Esophagus squamous epithelium (tissue), 5 donors: ENCODE measurements at regions not wholly inside any gene's neighbourhood (a gene's known extent, or its start where the extent isn't known, plus 50 kb on each side); places are given as distances from the start of the nearest gene placed in this dataset.

Experiments used
- DNase-seq: peaks from one replicate; lab custom pipeline; 2025; lab: John Stamatoyannopoulos, UW
- H3K27ac ChIP-seq, 4 donors: fragments of 200-600 bp; sonication (generic); one replicate each; pipeline ENCODE4 v1.5.1; 2016 to 2019; ENCODE audit warnings: mild to moderate bottlenecking in 1 of 4
- H3K27me3 ChIP-seq, 4 donors: fragments of 200-600 bp; sonication (generic); 1 replicate in 3 of 4; 2 replicates in 1 of 4; pipeline versions ENCODE4 v1.5.1 to v1.6.0; 2017 to 2021; ENCODE audit warnings: antibody characterized with exemption in 1 of 4
- H3K36me3 ChIP-seq, 3 donors: fragments of 200-600 bp; sonication (generic); one replicate each; pipeline ENCODE4 v1.5.1; 2016 to 2019
- H3K4me1 ChIP-seq, 3 donors: fragments of 200-600 bp; sonication (generic); one replicate each; pipeline ENCODE4 v1.5.1; 2017 to 2019
- H3K4me3 ChIP-seq, 4 donors: fragments of 200-600 bp; sonication (generic); 1 replicate in 3 of 4; 2 replicates in 1 of 4; pipeline ENCODE4 v1.5.1; 2016 to 2019; ENCODE audit warnings: mild to moderate bottlenecking in 2 of 4, moderate library complexity in 1 of 4
- H3K9me3 ChIP-seq, 3 donors: fragments of 200-600 bp; sonication (generic); one replicate each; pipeline ENCODE4 v1.5.1; 2016 to 2019
- POLR2A ChIP-seq, 4 donors: fragments of 450-650 bp; IDR thresholded peaks; one replicate each; pipeline ENCODE4 v1.6.1; 2017; ENCODE audit warnings: antibody characterized with exemption in 4 of 4, mild to moderate bottlenecking in 4 of 4, moderate library complexity in 3 of 4
- WGBS, 2 donors: methylation state at CpG; one replicate each; pipeline ENCODE4 v1.1.5; 2018; 5-methylcytosine and 5-hydroxymethylcytosine counted together
- intact Hi-C: fragments of 100-400 bp; cut with DNase I; formaldehyde crosslinking; loops from one replicate; pipeline ENCODE4 v1.15.0; 2022
- TF ChIP-seq, protein P1 (sequence below), 6 experiments: fragments of 450-650 bp in 4 of 6; fragments of 200-600 bp in 2 of 6; sonication (generic) in 2 of 6; IDR thresholded peaks; one replicate each; pipeline ENCODE4 v1.5.1; 2016 to 2019; ENCODE audit warnings: antibody characterized with exemption in 6 of 6, mild to moderate bottlenecking in 4 of 6, moderate library complexity in 4 of 6
- donor health status: DM: yes; HTN: yes; CAD: no.

DNA sequence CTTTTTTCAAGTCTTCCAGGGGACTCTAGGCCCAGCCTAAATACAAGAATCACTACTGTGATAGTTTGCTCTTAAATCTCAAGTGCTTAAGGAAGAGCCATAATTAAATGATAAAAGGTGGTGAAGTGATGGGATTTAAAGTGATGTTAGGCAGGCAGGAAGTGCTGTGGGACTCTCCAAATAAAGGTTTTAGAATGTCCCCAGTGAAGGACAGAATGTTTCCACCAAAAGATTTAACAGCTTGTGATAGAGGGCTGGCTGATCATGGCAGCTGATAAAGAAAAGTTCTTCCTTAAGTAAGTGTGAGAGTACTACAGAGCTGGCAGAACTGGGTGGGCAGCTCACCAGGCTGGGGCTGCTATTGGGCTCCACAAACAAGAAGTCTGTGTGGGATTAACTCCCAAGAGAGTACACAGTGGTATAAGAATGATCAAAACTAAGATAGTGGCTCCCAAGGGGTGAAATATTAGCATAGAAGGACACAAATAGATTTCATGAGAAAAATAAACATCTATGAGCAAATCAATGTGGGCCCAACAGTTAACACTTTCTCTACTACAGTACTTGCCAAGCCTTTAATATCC, 637.2 kb upstream of the CPEB2 start:
- Histone ChIP-seq H3K9me3 (no peaks in the 10 kb centered on the region), H3K27me3 (no peaks in the 10 kb centered on the region), H3K4me1 (no peaks in the 10 kb centered on the region), H3K36me3 (no peaks in the 10 kb centered on the region), H3K27ac (no peak overlapping the region), H3K4me3 (no peak overlapping the region)
- no peak for DNase-seq
- intact Hi-C loops: no loop called here
- TF ChIP-seq POLR2A (IDR thresholded peaks at IDR 0.05): no peak
- TF ChIP-seq, protein P1, sequence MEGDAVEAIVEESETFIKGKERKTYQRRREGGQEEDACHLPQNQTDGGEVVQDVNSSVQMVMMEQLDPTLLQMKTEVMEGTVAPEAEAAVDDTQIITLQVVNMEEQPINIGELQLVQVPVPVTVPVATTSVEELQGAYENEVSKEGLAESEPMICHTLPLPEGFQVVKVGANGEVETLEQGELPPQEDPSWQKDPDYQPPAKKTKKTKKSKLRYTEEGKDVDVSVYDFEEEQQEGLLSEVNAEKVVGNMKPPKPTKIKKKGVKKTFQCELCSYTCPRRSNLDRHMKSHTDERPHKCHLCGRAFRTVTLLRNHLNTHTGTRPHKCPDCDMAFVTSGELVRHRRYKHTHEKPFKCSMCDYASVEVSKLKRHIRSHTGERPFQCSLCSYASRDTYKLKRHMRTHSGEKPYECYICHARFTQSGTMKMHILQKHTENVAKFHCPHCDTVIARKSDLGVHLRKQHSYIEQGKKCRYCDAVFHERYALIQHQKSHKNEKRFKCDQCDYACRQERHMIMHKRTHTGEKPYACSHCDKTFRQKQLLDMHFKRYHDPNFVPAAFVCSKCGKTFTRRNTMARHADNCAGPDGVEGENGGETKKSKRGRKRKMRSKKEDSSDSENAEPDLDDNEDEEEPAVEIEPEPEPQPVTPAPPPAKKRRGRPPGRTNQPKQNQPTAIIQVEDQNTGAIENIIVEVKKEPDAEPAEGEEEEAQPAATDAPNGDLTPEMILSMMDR (IDR thresholded peaks at IDR 0.05): no peak

DNA sequence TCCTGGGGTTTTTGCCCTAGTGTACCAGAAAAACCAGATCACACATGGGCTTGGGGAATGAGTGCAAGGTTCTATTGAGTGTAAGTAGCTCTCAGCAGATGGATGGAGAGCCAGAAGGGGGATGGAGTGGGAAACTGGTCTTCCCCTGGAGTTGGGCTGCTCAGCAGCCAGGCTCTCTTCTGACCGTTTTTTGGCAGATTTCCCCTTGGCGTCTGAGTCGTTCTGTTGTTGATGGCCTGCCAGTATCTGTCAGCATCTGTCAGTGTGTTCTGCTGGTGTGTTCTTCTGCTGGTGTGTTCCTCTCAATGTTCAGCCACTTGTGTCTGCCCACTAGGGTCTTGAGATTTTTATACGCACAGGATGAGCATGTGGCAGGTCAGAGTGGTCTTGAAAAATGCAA, 633.9 kb upstream of the CPEB2 start:
- no peak for TF ChIP-seq POLR2A (IDR thresholded peaks at IDR 0.05)
- TF ChIP-seq, protein P1 (IDR thresholded peaks at IDR 0.05): no peak
- Histone ChIP-seq H3K27ac (no peak overlapping the region), H3K27me3 (no peaks in the 10 kb centered on the region), H3K4me1 (no peaks in the 10 kb centered on the region), H3K9me3 (no peaks in the 10 kb centered on the region), H3K36me3 (no peaks in the 10 kb centered on the region), H3K4me3 (no peak overlapping the region)
- intact Hi-C loops: no loop called here
- DNase-seq: no peak
- WGBS, 2 donors: 29 to 43% methylated on average over 4 of the region's 4 CpGs

DNA sequence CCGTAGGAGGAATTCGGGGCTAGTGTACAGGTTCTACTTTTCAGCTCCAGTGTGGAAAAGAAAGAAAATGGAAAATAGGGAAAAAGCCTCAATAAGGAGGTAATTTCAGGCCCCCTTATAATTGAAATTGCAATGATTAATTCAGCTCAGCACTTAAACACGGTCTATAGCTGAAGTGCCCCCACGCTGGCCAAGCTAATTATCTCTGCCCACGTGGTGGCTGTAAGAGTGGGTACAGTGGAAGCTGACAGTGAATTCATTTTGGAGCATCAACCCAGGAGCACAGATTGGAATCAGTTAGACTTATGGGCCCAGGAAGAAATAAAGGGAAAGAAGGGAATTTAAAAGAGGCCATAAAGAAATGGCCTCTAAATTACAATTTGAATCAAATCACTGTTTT, 631.1 kb upstream of the CPEB2 start:
- intact Hi-C loops: no loop called here
- WGBS, 2 donors: 72 to 88% methylated on average over 5 of the region's 5 CpGs
- no peak for DNase-seq
- no peaks in the 10 kb centered on the region for H3K27me3 ChIP-seq
- H3K9me3 ChIP-seq: no peaks in the 10 kb centered on the region
- H3K36me3 ChIP-seq: no peaks in the 10 kb centered on the region
- TF ChIP-seq, protein P1 (IDR thresholded peaks at IDR 0.05): no peak
- TF ChIP-seq POLR2A (IDR thresholded peaks at IDR 0.05): no peak
- H3K27ac ChIP-seq: no peak overlapping the region
- H3K4me1 ChIP-seq: no peaks in the 10 kb centered on the region
- no peak overlapping the region for H3K4me3 ChIP-seq

DNA sequence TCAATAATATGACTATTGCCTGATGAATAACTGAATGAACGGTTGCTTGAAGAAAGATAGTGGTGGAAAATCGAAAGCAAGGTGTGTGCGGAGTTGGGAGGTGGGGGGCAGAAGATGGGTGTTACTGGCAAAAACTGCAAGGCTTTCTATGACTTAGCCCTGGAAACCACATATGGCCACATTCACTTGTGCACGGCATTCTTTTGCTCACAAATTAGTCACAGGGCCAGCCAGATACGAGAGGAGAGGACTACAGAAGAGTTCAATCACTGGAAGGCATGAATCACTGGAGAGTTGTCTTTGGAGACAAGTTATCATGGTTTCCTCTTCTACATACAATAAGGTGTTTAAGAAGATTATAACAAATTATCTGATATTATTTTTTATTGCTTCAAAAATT, 626.5 kb upstream of the CPEB2 start:
- no peak overlapping the region for H3K4me3 ChIP-seq
- WGBS, 2 donors: 70 to 79% methylated on average over 5 of the region's 5 CpGs
- H3K27ac ChIP-seq: no peak overlapping the region
- H3K36me3 ChIP-seq: no peaks in the 10 kb centered on the region
- intact Hi-C loops: no loop called here
- H3K4me1 ChIP-seq: no peaks in the 10 kb centered on the region
- DNase-seq: no peak
- H3K27me3 ChIP-seq: no peaks in the 10 kb centered on the region
- H3K9me3 ChIP-seq: peaks cover 0 to 8% (median 0%) of the 10 kb centered on the region in 3 donors
- TF ChIP-seq, protein P1 (IDR thresholded peaks at IDR 0.05): no peak
- TF ChIP-seq POLR2A (IDR thresholded peaks at IDR 0.05): no peak

DNA sequence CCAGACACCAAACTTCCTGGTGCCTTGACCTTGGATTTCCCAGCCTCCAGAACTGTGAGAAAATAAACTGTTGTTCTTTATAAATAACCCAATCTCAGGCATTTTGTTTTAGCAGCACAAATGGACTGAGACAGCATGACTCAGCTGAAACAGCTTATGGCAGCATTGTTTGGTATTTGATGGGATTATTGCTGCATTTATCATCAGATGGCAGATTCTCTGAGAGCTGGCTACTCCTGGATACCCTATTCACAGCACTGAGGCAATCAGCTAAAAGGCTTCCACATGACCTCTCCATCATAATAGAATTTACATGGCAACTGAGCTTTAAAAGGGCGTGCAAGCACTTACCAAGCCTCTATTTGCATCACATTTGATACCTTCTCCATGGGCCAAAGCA, 623.1 kb upstream of the CPEB2 start:
- intact Hi-C loops: no loop called here

More for the DNA sequence above, 623.1 kb upstream of the CPEB2 start:
- TF ChIP-seq, protein P1 (IDR thresholded peaks at IDR 0.05): no peak
- no peak for TF ChIP-seq POLR2A (IDR thresholded peaks at IDR 0.05)
- no peak overlapping the region for H3K27ac ChIP-seq
- no peak for DNase-seq
- 73% methylated on average over 1 of the region's 1 CpG for WGBS, 2 donors
- no peaks in the 10 kb centered on the region for H3K4me1 ChIP-seq
- peaks cover 0 to 8% (median 0%) of the 10 kb centered on the region in 3 donors for H3K9me3 ChIP-seq
- no peaks in the 10 kb centered on the region for H3K27me3 ChIP-seq
- H3K36me3 ChIP-seq: no peaks in the 10 kb centered on the region
- no peak overlapping the region for H3K4me3 ChIP-seq
